ENCODE measurements at regions not wholly inside any gene's neighbourhood (a gene's known extent, or its start where the extent isn't known, plus 50 kb on each side); places are given as distances from the start of the nearest gene placed in this dataset.

GRCh38 chr10:125231813-125232475 lies 71.6 kb upstream of the CTBP2 start:
- TF ChIP-seq FOXP2 (optimal IDR thresholded peaks at IDR 0.05; ENCODE audit: control extremely low read depth, extremely low read length, insufficient read depth), result no peak
- TF ChIP-seq EZH2 (IDR thresholded peaks at IDR 0.05), result no peak

All from SK-N-MC (cell line).